ENCODE measurements at regions not wholly inside any gene's neighbourhood (a gene's known extent, or its start where the extent isn't known, plus 50 kb on each side); places are given as distances from the start of the nearest gene placed in this dataset.

- no peak for TF ChIP-seq EZH2 (IDR thresholded peaks at IDR 0.05; ENCODE audit: borderline replicate concordance, low read depth, low read length, poor library complexity, severe bottlenecking)
- no peak for TF ChIP-seq CTCF (conservative IDR thresholded peaks at IDR 0.05; ENCODE audit: low read depth, low read length)
- Histone ChIP-seq H3K27me3 (replicated peaks; ENCODE audit: insufficient read depth, low read depth, low read length, poor library complexity) (no peaks in the 10 kb centered on the region), H3K27ac (ENCODE audit: low read depth, low read length, poor library complexity, severe bottlenecking) (no peak overlapping the region), H3K4me1 (ENCODE audit: insufficient read depth, low read length, poor library complexity, severe bottlenecking) (no peaks in the 10 kb centered on the region), H3K36me3 (ENCODE audit: insufficient read depth, low read length, poor library complexity, severe bottlenecking) (no peaks in the 10 kb centered on the region), H3K9me3 (ENCODE audit: low read depth, low read length, poor library complexity, severe bottlenecking) (no peaks in the 10 kb centered on the region), H3K4me3 (ENCODE audit: low read depth, low read length, poor library complexity, severe bottlenecking) (peak overlapping the region; percentile 50)
- intact Hi-C loops (cut with micrococcal nuclease; ENCODE audit: unreplicated experiment), result loop anchor here (1.0 kb wide), 1 partner anchor 179 kb away; the partner anchor contains the start of gene ALG10B
- ChIA-PET CTCF (no interaction called here), POLR2A (ENCODE audit: low non-redundant PET) (no interaction called here)
- DNase-seq (ENCODE audit: low spot score), result no peak
- BruUV-seq (replicated peaks), result no TSS peak
Observed at GRCh38 chr12:38137716-38138115, 178.9 kb upstream of the ALG10B start.

GRCh38 chr12:38138225-38139221 lies 178.1 kb upstream of the ALG10B start:
- H3K9me3 ChIP-seq (ENCODE audit: low read depth, low read length, poor library complexity, severe bottlenecking), result no peaks in the 10 kb centered on the region
- DNase-seq (ENCODE audit: low spot score), result peak; percentile 62
- H3K4me3 ChIP-seq (ENCODE audit: low read depth, low read length, poor library complexity, severe bottlenecking), result peak overlapping the region; percentile 50
- CTCF ChIA-PET, result interaction anchor here (0.7 kb wide), 1 partner anchor 360 kb away, joined by 3 read pairs; no protein-coding TSS in a partner anchor
- no peaks in the 10 kb centered on the region for H3K36me3 ChIP-seq (ENCODE audit: insufficient read depth, low read length, poor library complexity, severe bottlenecking)
- TF ChIP-seq CTCF (conservative IDR thresholded peaks at IDR 0.05; ENCODE audit: low read depth, low read length), result peak; percentile 94
- no peak for TF ChIP-seq EZH2 (IDR thresholded peaks at IDR 0.05; ENCODE audit: borderline replicate concordance, low read depth, low read length, poor library complexity, severe bottlenecking)
- H3K27ac ChIP-seq (ENCODE audit: low read depth, low read length, poor library complexity, severe bottlenecking), result no peak overlapping the region
- POLR2A ChIA-PET (ENCODE audit: low non-redundant PET), result no interaction called here
- no peaks in the 10 kb centered on the region for H3K27me3 ChIP-seq (replicated peaks; ENCODE audit: insufficient read depth, low read depth, low read length, poor library complexity)
- intact Hi-C loops (cut with micrococcal nuclease; ENCODE audit: unreplicated experiment), result loop anchor here (1.0 kb wide), 1 partner anchor 178 kb away; the partner anchor contains the start of gene ALG10B
- H3K4me1 ChIP-seq (ENCODE audit: insufficient read depth, low read length, poor library complexity, severe bottlenecking), result no peaks in the 10 kb centered on the region
- BruUV-seq (replicated peaks), result no TSS peak

GRCh38 chr12:38139456-38139855 lies 177.1 kb upstream of the ALG10B start:
- H3K27me3 ChIP-seq (replicated peaks; ENCODE audit: insufficient read depth, low read depth, low read length, poor library complexity), result no peaks in the 10 kb centered on the region
- no TSS peak for BruUV-seq (replicated peaks)
- H3K4me3 ChIP-seq (ENCODE audit: low read depth, low read length, poor library complexity, severe bottlenecking), result no peak overlapping the region
- DNase-seq (ENCODE audit: low spot score), result no peak
- H3K9me3 ChIP-seq (ENCODE audit: low read depth, low read length, poor library complexity, severe bottlenecking), result no peaks in the 10 kb centered on the region
- no peaks in the 10 kb centered on the region for H3K36me3 ChIP-seq (ENCODE audit: insufficient read depth, low read length, poor library complexity, severe bottlenecking)
- ChIA-PET POLR2A (ENCODE audit: low non-redundant PET) (no interaction called here), CTCF (interaction anchor here (0.7 kb wide), 1 partner anchor 359 kb away, joined by 3 read pairs; no protein-coding TSS in a partner anchor)
- intact Hi-C loops (cut with micrococcal nuclease; ENCODE audit: unreplicated experiment), result no loop called here
- no peaks in the 10 kb centered on the region for H3K4me1 ChIP-seq (ENCODE audit: insufficient read depth, low read length, poor library complexity, severe bottlenecking)
- no peak overlapping the region for H3K27ac ChIP-seq (ENCODE audit: low read depth, low read length, poor library complexity, severe bottlenecking)
- TF ChIP-seq EZH2 (IDR thresholded peaks at IDR 0.05; ENCODE audit: borderline replicate concordance, low read depth, low read length, poor library complexity, severe bottlenecking) (no peak), CTCF (conservative IDR thresholded peaks at IDR 0.05; ENCODE audit: low read depth, low read length) (no peak)

All from A673 (cell line).